Upper lobe of left lung (tissue), 6 donors: ENCODE measurements at regions not wholly inside any gene's neighbourhood (a gene's known extent, or its start where the extent isn't known, plus 50 kb on each side); places are given as distances from the start of the nearest gene placed in this dataset.
A peak's percentile ranks its signal among the peaks of the same experiment; 100 is the strongest.
"Not testable (repeated sequence)": the region's sequence is repeated elsewhere in the genome, so short reads cannot be mapped to it uniquely, and the experiment has no call there.

ENCODE experiments used
- ATAC-seq, 2 donors: fragments of 200-7000 bp; cut with Tn5 transposase; one replicate each; pipeline ENCODE4 v1.9.1; 2022; ENCODE audit warnings: mild to moderate bottlenecking in 2 of 2, moderate library complexity in 2 of 2; ENCODE audit not compliant: low FRiP score in 2 of 2
- DNase-seq, 2 donors: peaks; one replicate each; pipeline ENCODE4 v3.0.0-alpha.2; 2019 to 2020
- H3K27ac ChIP-seq, 4 donors: fragments of 200-600 bp; sonication (generic); one replicate each; pipeline ENCODE4 v1.5.1; 2016 to 2019
- H3K27me3 ChIP-seq, 4 donors: fragments of 200-600 bp; sonication (generic); one replicate each; pipeline ENCODE4 v1.5.1; 2017 to 2019
- H3K36me3 ChIP-seq, 4 donors: fragments of 200-600 bp; sonication (generic); one replicate each; pipeline ENCODE4 v1.5.1; 2016 to 2019
- H3K4me1 ChIP-seq, 4 donors: fragments of 200-600 bp; sonication (generic); one replicate each; pipeline ENCODE4 v1.5.1; 2018 to 2019
- H3K4me3 ChIP-seq, 4 donors: fragments of 200-600 bp; sonication (generic); one replicate each; pipeline ENCODE4 v1.5.1; 2017 to 2019; ENCODE audit warnings: mild to moderate bottlenecking in 2 of 4, moderate library complexity in 1 of 4
- H3K9me3 ChIP-seq, 4 donors: fragments of 200-600 bp; sonication (generic); one replicate each; pipeline ENCODE4 v1.5.1; 2018 to 2019
- CTCF ChIP-seq, 6 experiments: fragments of 450-650 bp in 4 of 6; fragments of 200-600 bp in 2 of 6; sonication (generic) in 2 of 6; IDR thresholded peaks; one replicate each; pipeline ENCODE4 v1.5.1; 2016 to 2019; ENCODE audit warnings: antibody characterized with exemption in 6 of 6
- EP300 ChIP-seq, 4 donors: sonication (generic); formaldehyde crosslinking; IDR thresholded peaks; one replicate each; pipeline ENCODE4 v1.5.1; 2017; ENCODE audit warnings: antibody characterized with exemption in 4 of 4, control low read depth in 2 of 4
- POLR2A ChIP-seq, 4 donors: fragments of 450-650 bp; IDR thresholded peaks; one replicate each; pipeline ENCODE4 v1.5.1; 2016 to 2017; ENCODE audit warnings: antibody characterized with exemption in 4 of 4, mild to moderate bottlenecking in 2 of 4
- POLR2AphosphoS5 ChIP-seq, 2 donors: sonication (generic); formaldehyde crosslinking; IDR thresholded peaks; one replicate each; pipeline ENCODE4 v1.5.1; 2017; ENCODE audit warnings: antibody characterized with exemption in 2 of 2
- WGBS, 2 donors: methylation state at CpG; one replicate each; pipeline ENCODE4 v1.1.5; 2017 to 2018; 5-methylcytosine and 5-hydroxymethylcytosine counted together
- donor health status: DM: no; HTN: no; CAD: no; lungs with moderate emphysema.
- donor health status: DM: no; HTN: yes; CAD: no; lungs with severe emphysema.

- Histone ChIP-seq H3K9me3 (peaks cover 0 to 5% (median 2%) of the 10 kb centered on the region in 4 donors), H3K36me3 (no peaks in the 10 kb centered on the region), H3K4me1 (no peaks in the 10 kb centered on the region), H3K27ac (no peak overlapping the region), H3K4me3 (no peak overlapping the region), H3K27me3 (no peaks in the 10 kb centered on the region)
- TF ChIP-seq EP300 (IDR thresholded peaks at IDR 0.05) (no peak), POLR2AphosphoS5 (IDR thresholded peaks at IDR 0.05) (no peak), POLR2A (IDR thresholded peaks at IDR 0.05) (no peak), CTCF (IDR thresholded peaks at IDR 0.05) (no peak)
- ATAC-seq (no peak), DNase-seq (peak in 1 of 2 donors; percentile 19)
- 64 to 67% methylated on average over 11 to 12 of the region's 12 CpGs for WGBS, 2 donors
These were observed 149.9 kb downstream of the OR4M2 start for GRCh38 chr15:22229990-22230819.

GRCh38 chr15:22231603-22232002, 151.3 kb downstream of the OR4M2 start:
- ATAC-seq (no peak), DNase-seq (no peak)
- 53 to 55% methylated on average over 2 of the region's 2 CpGs for WGBS, 2 donors
- H3K27ac ChIP-seq: no peak overlapping the region
- H3K27me3 ChIP-seq: no peaks in the 10 kb centered on the region
- no peak overlapping the region for H3K4me3 ChIP-seq
- H3K9me3 ChIP-seq: peaks cover 0 to 5% (median 2%) of the 10 kb centered on the region in 4 donors
- no peaks in the 10 kb centered on the region for H3K4me1 ChIP-seq
- TF ChIP-seq POLR2A (IDR thresholded peaks at IDR 0.05): no peak
- H3K36me3 ChIP-seq: no peaks in the 10 kb centered on the region

- no peak overlapping the region for H3K27ac ChIP-seq
- TF ChIP-seq POLR2A (IDR thresholded peaks at IDR 0.05): no peak
- TF ChIP-seq CTCF (IDR thresholded peaks at IDR 0.05): no peak
- no peak for TF ChIP-seq POLR2AphosphoS5 (IDR thresholded peaks at IDR 0.05)
- no peak for TF ChIP-seq EP300 (IDR thresholded peaks at IDR 0.05)
- ATAC-seq: no peak
- no peak for DNase-seq
- peaks cover 0 to 5% (median 2%) of the 10 kb centered on the region in 4 donors for H3K9me3 ChIP-seq
- H3K36me3 ChIP-seq: no peaks in the 10 kb centered on the region
- WGBS, 2 donors: 90 to 93% methylated on average over 3 of the region's 3 CpGs
- H3K27me3 ChIP-seq: no peaks in the 10 kb centered on the region
- no peaks in the 10 kb centered on the region for H3K4me1 ChIP-seq
- no peak overlapping the region for H3K4me3 ChIP-seq
These were observed 152.3 kb downstream of the OR4M2 start for GRCh38 chr15:22232675-22233074.

GRCh38 chr15:22235261-22235930, 155.1 kb downstream of the OR4M2 start:
- H3K9me3 ChIP-seq, H3K4me1 ChIP-seq, H3K36me3 ChIP-seq, H3K27me3 ChIP-seq, H3K4me3 ChIP-seq, H3K27ac ChIP-seq, ATAC-seq, DNase-seq: not testable (repeated sequence)
- WGBS, 2 donors: 57 to 59% methylated on average over 7 of the region's 7 CpGs

- Histone ChIP-seq H3K27ac (no peak overlapping the region), H3K9me3 (peaks cover 0 to 5% (median 2%) of the 10 kb centered on the region in 4 donors), H3K36me3 (no peaks in the 10 kb centered on the region), H3K4me1 (no peaks in the 10 kb centered on the region), H3K4me3 (no peak overlapping the region), H3K27me3 (no peaks in the 10 kb centered on the region)
- 30 to 65% methylated on average over 4 to 5 of the region's 5 CpGs for WGBS, 2 donors
- TF ChIP-seq EP300 (IDR thresholded peaks at IDR 0.05) (no peak), POLR2AphosphoS5 (IDR thresholded peaks at IDR 0.05) (no peak), POLR2A (IDR thresholded peaks at IDR 0.05) (no peak), CTCF (IDR thresholded peaks at IDR 0.05) (no peak)
- DNase-seq: no peak
- no peak for ATAC-seq
These were observed 156.1 kb downstream of the OR4M2 start for GRCh38 chr15:22236469-22236868.
